ENCODE measurements at regions not wholly inside any gene's neighbourhood (a gene's known extent, or its start where the extent isn't known, plus 50 kb on each side); places are given as distances from the start of the nearest gene placed in this dataset.
A peak's percentile ranks its signal among the peaks of the same experiment; 100 is the strongest.

GRCh38 chr9:129351642-129352145, 173.6 kb upstream of the IER5L start:
- no peak for TF ChIP-seq CTCF (IDR thresholded peaks at IDR 0.05; ENCODE audit: control extremely low read depth, extremely low read depth)
- Histone ChIP-seq H3K4me1 (ENCODE audit: control insufficient read depth in 5 of 5, insufficient read depth in 5 of 5, low read length in 5 of 5) (peaks cover 0 to 38% (median 5%) of the 10 kb centered on the region in 5 donors), H3K36me3 (ENCODE audit: control insufficient read depth in 4 of 4, insufficient read depth in 4 of 4, low read length in 4 of 4) (no peaks in the 10 kb centered on the region), H3K27me3 (ENCODE audit: control insufficient read depth in 3 of 3, insufficient read depth in 3 of 3, low read length in 2 of 3) (no peaks in the 10 kb centered on the region), H3K9ac (ENCODE audit: insufficient read depth in 1 of 2, low read length in 2 of 2) (no peak overlapping the region), H3K4me3 (no peak overlapping the region), H3K9me3 (ENCODE audit: control insufficient read depth in 4 of 4, insufficient read depth in 3 of 4, low read length in 3 of 4) (peaks cover 0 to 9% (median 3%) of the 10 kb centered on the region in 4 donors), H3K27ac (ENCODE audit: low read depth in 1 of 2, low read length in 1 of 2) (peak overlapping the region in 1 of 2 donors; percentile 16)
- no peak for ATAC-seq (ENCODE audit: insufficient read depth, low FRiP score)
- peak; percentile 85 to 92 (median 86) for DNase-seq
- WGBS, 2 donors, result 1 to 4% methylated on average over 19 of the region's 19 CpGs

DNA sequence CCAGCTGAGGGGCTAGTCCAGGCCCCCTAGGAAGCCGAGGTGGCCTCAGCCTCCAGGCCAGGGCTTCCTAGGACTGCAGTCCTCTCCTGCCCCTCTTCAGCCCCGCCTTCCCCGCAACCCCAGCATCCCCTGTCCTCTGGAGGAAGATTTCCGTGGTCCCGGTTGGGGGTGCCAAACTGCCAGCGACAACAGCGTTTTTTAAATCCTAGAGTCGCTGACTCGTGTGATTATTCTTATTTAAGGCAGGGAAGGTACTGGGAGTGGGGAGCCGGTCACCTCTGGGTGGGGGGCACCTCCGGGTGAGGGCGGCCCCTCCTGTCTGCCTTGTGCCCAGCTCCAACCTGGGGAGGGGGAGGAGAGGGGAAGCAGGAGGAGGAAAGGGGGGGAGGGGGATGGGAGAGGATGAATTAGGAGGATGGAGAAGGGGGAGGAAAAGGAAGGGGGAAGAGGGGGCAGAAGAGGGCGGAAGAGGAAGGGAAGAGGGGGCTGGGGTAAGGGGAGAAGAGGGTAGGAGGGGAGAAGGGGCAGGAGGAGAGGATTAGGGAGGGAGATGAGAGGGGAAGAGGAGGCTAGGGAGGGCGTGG, 173.1 kb upstream of the IER5L start:
- no peak for TF ChIP-seq CTCF (IDR thresholded peaks at IDR 0.05; ENCODE audit: control extremely low read depth, extremely low read depth)
- Histone ChIP-seq H3K9me3 (ENCODE audit: control insufficient read depth in 4 of 4, insufficient read depth in 3 of 4, low read length in 3 of 4) (peaks cover 0 to 9% (median 3%) of the 10 kb centered on the region in 4 donors), H3K9ac (ENCODE audit: insufficient read depth in 1 of 2, low read length in 2 of 2) (no peak overlapping the region), H3K4me1 (ENCODE audit: control insufficient read depth in 5 of 5, insufficient read depth in 5 of 5, low read length in 5 of 5) (peaks cover 0 to 38% (median 5%) of the 10 kb centered on the region in 5 donors), H3K27me3 (ENCODE audit: control insufficient read depth in 3 of 3, insufficient read depth in 3 of 3, low read length in 2 of 3) (no peaks in the 10 kb centered on the region), H3K36me3 (ENCODE audit: control insufficient read depth in 4 of 4, insufficient read depth in 4 of 4, low read length in 4 of 4) (no peaks in the 10 kb centered on the region), H3K27ac (ENCODE audit: low read depth in 1 of 2, low read length in 1 of 2) (no peak overlapping the region), H3K4me3 (no peak overlapping the region)
- ATAC-seq (ENCODE audit: insufficient read depth, low FRiP score) (no peak), DNase-seq (peak; percentile 83 to 88 (median 85))
- 26 to 31% methylated on average over 14 of the region's 14 CpGs for WGBS, 2 donors

GRCh38 chr9:129350143-129350935, 172.3 kb upstream of the IER5L start:
- ATAC-seq (ENCODE audit: insufficient read depth, low FRiP score) (no peak), DNase-seq (no peak)
- peaks cover 0 to 38% (median 5%) of the 10 kb centered on the region in 5 donors for H3K4me1 ChIP-seq (ENCODE audit: control insufficient read depth in 5 of 5, insufficient read depth in 5 of 5, low read length in 5 of 5)
- no peak overlapping the region for H3K4me3 ChIP-seq
- no peak for TF ChIP-seq CTCF (IDR thresholded peaks at IDR 0.05; ENCODE audit: control extremely low read depth, extremely low read depth)
- H3K27me3 ChIP-seq (ENCODE audit: control insufficient read depth in 3 of 3, insufficient read depth in 3 of 3, low read length in 2 of 3), result no peaks in the 10 kb centered on the region
- 86 to 87% methylated on average over 25 of the region's 25 CpGs for WGBS, 2 donors
- H3K9me3 ChIP-seq (ENCODE audit: control insufficient read depth in 4 of 4, insufficient read depth in 3 of 4, low read length in 3 of 4), result peaks cover 0 to 3% (median 0%) of the 10 kb centered on the region in 4 donors
- no peaks in the 10 kb centered on the region for H3K36me3 ChIP-seq (ENCODE audit: control insufficient read depth in 4 of 4, insufficient read depth in 4 of 4, low read length in 4 of 4)
- H3K9ac ChIP-seq (ENCODE audit: insufficient read depth in 1 of 2, low read length in 2 of 2), result no peak overlapping the region
- H3K27ac ChIP-seq (ENCODE audit: low read depth in 1 of 2, low read length in 1 of 2), result no peak overlapping the region

Data from lung (tissue), 11 donors.